AG08396 (cell line): ENCODE measurements at regions not wholly inside any gene's neighbourhood (a gene's known extent, or its start where the extent isn't known, plus 50 kb on each side); places are given as distances from the start of the nearest gene placed in this dataset.

Source experiments
- DNase-seq: peaks from one replicate; pipeline ENCODE4 v3.0.0; 2012; ENCODE audit warnings: low spot score, mixed read lengths

DNA sequence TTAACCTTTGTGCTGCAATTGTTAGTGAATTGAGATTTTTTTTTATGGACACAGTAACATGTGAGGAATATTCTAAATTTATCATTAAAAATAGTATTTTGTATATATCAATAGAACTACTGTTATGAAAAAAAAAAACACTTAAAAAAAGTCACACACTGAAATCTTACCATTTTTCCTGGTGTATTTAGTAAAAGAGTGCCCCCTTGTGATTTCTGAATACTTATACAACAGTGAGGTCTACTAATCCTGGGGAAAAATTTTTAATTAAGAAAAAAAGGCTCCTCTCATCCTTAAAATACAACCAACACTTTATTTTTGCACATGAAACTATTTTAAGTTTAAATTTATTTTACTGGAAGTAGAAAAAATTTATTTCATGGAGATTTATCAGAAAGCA, 56.4 kb upstream of the SPOCK3 start:
- no peak for DNase-seq

GRCh38 chr4:167308876-167309275, 74.6 kb upstream of the SPOCK3 start:
- no peak for DNase-seq

DNA sequence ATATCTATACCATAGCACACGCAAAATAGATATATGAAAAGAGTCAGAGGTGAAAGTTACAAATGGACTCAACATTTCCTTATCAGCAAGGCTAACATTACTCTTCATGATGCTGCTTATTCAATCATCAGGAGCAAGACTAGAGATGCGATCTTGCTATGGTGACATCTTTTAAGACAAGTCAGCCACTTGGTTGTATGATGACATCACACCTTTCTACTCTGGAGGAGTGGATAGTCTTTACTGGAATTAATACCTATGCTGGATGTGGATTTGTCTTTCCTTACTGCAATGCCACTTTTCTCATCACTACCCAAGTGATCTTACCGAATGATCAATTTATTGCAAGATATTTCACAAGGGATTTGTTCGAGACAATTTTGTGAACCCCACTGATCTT, 87.0 kb upstream of the SPOCK3 start:
- DNase-seq, result no peak

GRCh38 chr4:167339781-167340180, 105.5 kb upstream of the SPOCK3 start:
- DNase-seq, result no peak

DNA sequence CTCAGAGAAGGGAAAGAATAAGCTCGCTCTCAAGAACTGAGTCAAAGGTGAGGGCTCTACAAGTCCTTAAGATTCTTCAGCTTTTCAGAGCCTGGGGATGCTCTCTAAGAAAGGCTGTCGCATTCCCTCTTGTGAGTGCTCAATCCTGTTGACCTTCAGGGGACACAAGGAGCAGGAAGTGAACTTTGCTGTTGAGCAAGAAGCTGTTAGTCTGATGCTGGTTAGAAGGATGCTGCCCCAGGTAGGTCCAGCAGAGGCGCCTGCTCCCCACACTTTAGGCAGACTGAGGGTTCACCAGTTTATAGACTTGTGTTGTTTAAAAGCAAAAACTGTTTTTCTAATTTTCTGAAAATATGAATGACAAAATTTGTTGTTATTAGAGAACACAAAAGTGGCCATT, 125.4 kb upstream of the SPOCK3 start:
- DNase-seq, result no peak

DNA sequence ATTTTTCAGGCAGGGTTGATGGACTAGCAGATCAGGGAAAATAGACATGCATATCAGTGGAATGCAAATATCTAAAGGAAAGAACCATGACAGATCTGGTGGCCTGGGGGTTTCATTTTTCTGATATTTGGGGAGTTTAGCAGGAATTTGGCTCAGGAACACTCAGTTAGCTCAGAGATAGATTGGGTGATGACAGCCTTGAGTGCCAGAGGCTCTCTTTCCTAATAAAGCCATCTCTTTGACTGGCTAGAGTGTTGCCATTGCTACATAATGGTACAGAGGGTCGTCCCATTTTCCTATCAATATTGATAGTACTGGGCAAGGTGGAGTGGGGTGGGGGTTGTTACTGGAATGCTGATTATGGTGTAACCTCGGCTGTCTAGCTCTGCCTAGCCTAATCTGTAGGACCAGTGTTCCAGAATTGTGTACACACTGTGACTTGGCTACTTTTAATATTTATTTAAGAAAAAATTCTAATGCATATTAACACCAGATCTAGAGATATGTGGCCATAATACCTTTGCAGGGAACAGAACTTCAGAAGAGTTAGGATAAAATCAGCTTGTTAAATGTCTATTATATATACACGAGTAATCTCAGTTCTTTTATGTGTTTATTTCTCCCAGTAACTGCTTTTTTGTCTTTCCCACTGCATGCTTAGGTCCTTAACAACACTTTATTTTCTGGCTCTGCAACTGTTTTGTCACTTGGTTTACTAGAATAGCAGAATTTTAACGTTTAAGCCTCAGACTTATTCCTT, 145.0 kb upstream of the SPOCK3 start:
- no peak for DNase-seq

- no peak for DNase-seq
Observed at GRCh38 chr4:167380964-167381363, 146.7 kb upstream of the SPOCK3 start.

- DNase-seq, result no peak
Observed at GRCh38 chr4:167383291-167383690, 149.0 kb upstream of the SPOCK3 start.

GRCh38 chr4:167397586-167397985, 163.3 kb upstream of the SPOCK3 start:
- no peak for DNase-seq

DNA sequence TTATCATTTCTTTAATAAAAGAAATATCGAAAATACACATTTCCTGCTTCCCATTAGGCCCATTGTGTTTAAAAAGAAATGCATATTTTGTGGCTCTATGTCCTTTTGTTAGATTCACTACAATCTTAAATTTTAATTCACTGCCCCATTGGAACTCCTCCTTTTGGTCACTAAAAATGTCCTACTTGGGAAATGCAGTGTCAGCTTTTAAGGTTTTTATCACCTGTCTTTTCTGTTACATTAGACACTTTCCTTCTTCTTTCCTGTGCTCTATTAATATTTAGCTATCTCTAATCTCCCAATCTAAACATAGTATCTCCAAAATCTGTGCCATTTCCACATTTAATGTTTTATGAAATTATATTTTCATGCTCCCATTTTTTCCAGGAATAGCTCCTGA, 164.9 kb upstream of the SPOCK3 start:
- DNase-seq, result no peak

- DNase-seq, result no peak
Observed at GRCh38 chr4:167406181-167406580, 171.9 kb upstream of the SPOCK3 start.

- DNase-seq, result no peak
Observed at GRCh38 chr4:167415461-167415860, 181.2 kb upstream of the SPOCK3 start.

DNA sequence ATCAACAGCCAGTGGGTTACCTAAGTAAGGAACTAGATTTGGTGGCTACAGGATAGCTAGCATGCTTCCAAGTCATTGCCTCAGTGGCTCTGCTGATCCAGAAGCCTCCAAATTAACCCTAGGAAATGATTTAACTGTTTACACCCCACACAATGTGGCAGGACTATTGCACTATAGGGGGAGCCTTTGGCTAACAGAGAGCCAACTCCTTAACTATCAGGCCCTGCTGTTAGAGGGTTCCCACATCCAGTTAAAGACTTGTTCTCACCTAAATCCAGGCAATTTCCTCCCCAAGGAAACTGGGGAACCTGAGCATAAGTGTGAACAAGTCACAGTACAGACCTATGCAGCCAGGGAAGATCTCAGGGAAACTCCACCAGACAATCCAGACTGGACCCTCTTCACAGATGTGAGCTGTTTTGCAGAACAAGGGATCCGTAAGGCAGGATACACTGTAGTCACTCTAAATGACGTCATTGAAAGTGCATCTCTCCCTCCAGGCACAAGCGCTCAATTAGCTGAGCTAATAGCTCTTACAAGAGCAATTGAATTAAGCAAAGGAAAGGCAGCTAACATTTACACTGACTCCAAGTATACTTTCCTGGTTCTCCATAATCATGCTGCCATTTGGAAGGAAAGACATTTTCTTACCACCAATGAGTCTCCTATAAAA, 185.3 kb upstream of the SPOCK3 start:
- DNase-seq, result no peak

- DNase-seq, result no peak
Observed at GRCh38 chr4:167421201-167421600, 186.9 kb upstream of the SPOCK3 start.

GRCh38 chr4:167424341-167425256, 190.3 kb upstream of the SPOCK3 start:
- no peak for DNase-seq

- peak; percentile 2 for DNase-seq
Observed at GRCh38 chr4:167428156-167428555, 193.9 kb upstream of the SPOCK3 start.

- no peak for DNase-seq
Observed at GRCh38 chr4:167431371-167431770, 197.1 kb upstream of the SPOCK3 start.

DNA sequence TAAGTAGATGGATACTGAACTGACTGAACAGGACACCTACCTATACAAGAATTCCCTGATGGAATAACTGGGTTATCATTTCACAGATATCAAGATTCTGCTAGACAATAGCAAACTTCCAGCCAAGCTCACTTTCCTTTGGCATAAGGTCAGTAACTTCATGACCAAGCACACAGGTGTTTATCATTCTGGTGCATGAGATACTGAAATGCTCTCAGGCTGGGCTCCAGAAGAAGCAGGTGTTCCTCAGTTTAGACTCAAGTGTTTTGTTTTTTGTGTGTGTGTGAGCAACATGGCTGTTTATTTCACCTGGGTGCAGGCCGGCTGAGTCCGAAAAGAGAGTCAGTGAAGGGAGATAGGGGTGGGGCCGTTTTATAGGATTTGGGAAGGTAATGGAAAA, 201.5 kb upstream of the SPOCK3 start:
- DNase-seq, result no peak

DNA sequence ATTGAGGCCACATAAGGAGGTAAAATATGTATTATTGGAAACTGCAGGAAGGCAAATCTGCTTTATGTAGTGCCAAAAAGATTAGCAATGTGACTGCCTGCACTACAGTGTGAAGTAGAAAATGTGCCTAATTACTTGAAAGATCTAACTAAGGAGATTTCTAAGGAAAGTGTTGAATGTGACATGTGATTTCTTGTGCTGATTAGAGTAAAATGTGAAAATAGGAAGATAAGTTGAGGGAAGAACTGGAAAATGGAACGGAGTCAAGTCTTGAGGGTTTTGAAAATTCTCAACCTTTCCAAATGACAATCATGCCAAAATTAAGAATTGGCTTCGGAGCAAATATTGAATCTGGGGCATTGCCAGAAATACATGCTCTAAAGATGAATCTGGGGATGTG, 209.5 kb upstream of the SPOCK3 start:
- DNase-seq, result no peak

- DNase-seq, result no peak
Observed at GRCh38 chr4:167452922-167453430, 218.7 kb upstream of the SPOCK3 start.

DNA sequence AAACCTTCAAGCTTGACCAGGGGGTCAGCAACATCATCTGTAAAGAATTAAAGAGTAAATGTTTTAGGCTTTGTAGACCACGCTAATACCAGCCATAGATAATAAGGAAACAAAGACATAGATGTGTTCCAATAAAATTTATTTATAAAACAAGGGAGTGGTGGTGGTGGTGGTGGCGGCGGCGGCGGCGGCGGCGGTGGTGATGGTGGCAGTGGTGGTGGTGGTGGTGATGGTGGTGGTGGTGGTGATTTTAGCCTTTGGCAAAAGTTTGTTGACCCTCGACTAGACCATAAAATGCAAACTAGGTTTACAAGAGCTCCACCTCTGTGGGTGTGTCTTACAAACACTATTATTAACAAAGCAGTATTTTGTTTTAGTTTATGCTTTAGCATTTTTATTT, 222.3 kb upstream of the SPOCK3 start:
- no peak for DNase-seq

DNA sequence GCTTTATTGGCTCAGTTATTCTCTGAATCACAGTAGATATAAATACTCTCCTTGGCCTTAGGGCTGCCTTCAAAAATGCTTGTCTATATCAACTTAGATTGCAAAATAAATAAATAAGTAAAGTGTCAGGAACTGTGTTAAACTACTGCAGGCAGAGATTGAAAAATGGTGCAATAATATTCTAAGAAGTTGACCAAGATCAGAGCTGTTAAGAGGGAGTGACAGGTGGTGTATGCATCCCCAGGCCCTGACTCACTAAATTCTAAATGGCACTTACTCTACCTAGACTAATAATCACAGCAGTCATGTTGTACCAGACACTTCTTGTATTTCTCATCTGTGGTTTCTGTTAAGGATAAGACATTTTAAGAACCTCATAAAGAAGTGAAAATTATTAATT, 235.1 kb upstream of the SPOCK3 start:
- DNase-seq, result no peak

DNA sequence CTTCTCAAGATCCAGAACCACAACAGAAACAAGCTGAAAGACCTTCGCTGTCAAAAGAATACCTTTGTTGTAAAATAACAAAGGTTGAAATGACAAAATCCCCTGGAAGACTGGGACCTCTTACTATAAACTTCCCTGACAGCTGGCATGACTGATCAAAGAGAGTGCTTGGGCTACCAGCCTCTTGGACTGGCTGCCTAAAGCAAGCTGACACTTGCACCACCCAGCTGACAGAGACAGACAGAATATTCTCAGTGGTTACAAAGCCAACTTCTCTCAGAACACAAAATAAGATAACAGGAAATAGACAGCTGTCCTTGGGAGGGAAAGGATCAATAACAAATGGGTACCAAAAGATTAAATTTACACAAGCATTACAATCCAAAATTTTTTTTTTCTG, 241.7 kb upstream of the SPOCK3 start:
- DNase-seq, result no peak
